SKM-1 treated with dmso at 0.1 percent for 144 hours (cell line): ENCODE measurements at regions not wholly inside any gene's neighbourhood (a gene's known extent, or its start where the extent isn't known, plus 50 kb on each side); places are given as distances from the start of the nearest gene placed in this dataset.
A peak's percentile ranks its signal among the peaks of the same experiment; 100 is the strongest.
"Not testable (repeated sequence)": the region's sequence is repeated elsewhere in the genome, so short reads cannot be mapped to it uniquely, and the experiment has no call there.

Experiments used
- DNase-seq: peaks from one replicate; lab custom pipeline; 2025; ENCODE audit not compliant: unreplicated experiment; lab: John Stamatoyannopoulos, UW

- no peak for DNase-seq
These were observed 250.3 kb upstream of the ARSJ start for GRCh38 chr4:114229706-114230105.

- DNase-seq: no peak
These were observed 256.8 kb upstream of the ARSJ start for GRCh38 chr4:114236171-114236769.

- DNase-seq: no peak
These were observed 258.6 kb upstream of the ARSJ start for GRCh38 chr4:114237997-114238396.

- no peak for DNase-seq
These were observed 270.1 kb upstream of the ARSJ start for GRCh38 chr4:114249561-114249960.

- no peak for DNase-seq
These were observed 270.5 kb upstream of the ARSJ start for GRCh38 chr4:114249976-114250375.

GRCh38 chr4:114250439-114250891 lies 271.0 kb upstream of the ARSJ start:
- DNase-seq: no peak

GRCh38 chr4:114251020-114251419 lies 271.6 kb upstream of the ARSJ start:
- DNase-seq: no peak

GRCh38 chr4:114252499-114252898 lies 273.1 kb upstream of the ARSJ start:
- no peak for DNase-seq

GRCh38 chr4:114257501-114257900 lies 278.1 kb upstream of the ARSJ start:
- DNase-seq: no peak

- DNase-seq: not testable (repeated sequence)
These were observed 283.0 kb upstream of the ARSJ start for GRCh38 chr4:114262421-114262820.

GRCh38 chr4:114263233-114263632 lies 283.8 kb upstream of the ARSJ start:
- no peak for DNase-seq

- DNase-seq: no peak
These were observed 285.0 kb upstream of the ARSJ start for GRCh38 chr4:114264452-114264851.

GRCh38 chr4:114264877-114265291 lies 285.4 kb upstream of the ARSJ start:
- DNase-seq: no peak

- no peak for DNase-seq
These were observed 285.9 kb upstream of the ARSJ start for GRCh38 chr4:114265342-114265741.

- DNase-seq: no peak
These were observed 288.5 kb upstream of the ARSJ start for GRCh38 chr4:114267976-114268375.

- DNase-seq: no peak
These were observed 291.6 kb upstream of the ARSJ start for GRCh38 chr4:114271031-114271430.

- DNase-seq: no peak
These were observed 292.8 kb upstream of the ARSJ start for GRCh38 chr4:114272226-114272625.

GRCh38 chr4:114273238-114273637 lies 293.8 kb upstream of the ARSJ start:
- DNase-seq: peak; percentile 7

GRCh38 chr4:114277690-114278089 lies 298.2 kb upstream of the ARSJ start:
- no peak for DNase-seq

GRCh38 chr4:114279066-114279465 lies 299.6 kb upstream of the ARSJ start:
- DNase-seq: no peak

GRCh38 chr4:114279711-114280110 lies 300.3 kb upstream of the ARSJ start:
- no peak for DNase-seq

- DNase-seq: no peak
These were observed 301.2 kb upstream of the ARSJ start for GRCh38 chr4:114280645-114281044.

GRCh38 chr4:114281164-114281960 lies 301.9 kb upstream of the ARSJ start:
- DNase-seq: no peak
